Lower leg skin (tissue), 3 donors: ENCODE measurements at regions not wholly inside any gene's neighbourhood (a gene's known extent, or its start where the extent isn't known, plus 50 kb on each side); places are given as distances from the start of the nearest gene placed in this dataset.

Experiments
- CTCF ChIP-seq, 3 donors: fragments of 450-650 bp; IDR thresholded peaks; one replicate each; pipeline ENCODE4 v1.5.1; 2016; ENCODE audit warnings: antibody characterized with exemption in 3 of 3, mild to moderate bottlenecking in 3 of 3, moderate library complexity in 2 of 3
- POLR2A ChIP-seq, 2 donors: fragments of 450-650 bp; IDR thresholded peaks; one replicate each; pipeline ENCODE4 v1.6.1; 2016 to 2017; ENCODE audit warnings: antibody characterized with exemption in 2 of 2, mild to moderate bottlenecking in 1 of 2, moderate library complexity in 1 of 2

- TF ChIP-seq CTCF (IDR thresholded peaks at IDR 0.05) (no peak), POLR2A (IDR thresholded peaks at IDR 0.05) (no peak)
Measured at GRCh38 chr13:40061466-40062450, 406.3 kb downstream of the COG6 start.
